HG02943 (cell line): ENCODE measurements at regions not wholly inside any gene's neighbourhood (a gene's known extent, or its start where the extent isn't known, plus 50 kb on each side); places are given as distances from the start of the nearest gene placed in this dataset.

Experiments
- ATAC-seq: cut with Tn5 transposase; IDR thresholded peaks from one replicate; pipeline ENCODE4 v1.9.1; 2021; ENCODE audit warnings: mild to moderate bottlenecking, low read depth, moderate library complexity; ENCODE audit not compliant: unreplicated experiment

- no peak for ATAC-seq
Observed at GRCh38 chr12:90106568-90106967, 397.9 kb upstream of the ATP2B1 start.

DNA sequence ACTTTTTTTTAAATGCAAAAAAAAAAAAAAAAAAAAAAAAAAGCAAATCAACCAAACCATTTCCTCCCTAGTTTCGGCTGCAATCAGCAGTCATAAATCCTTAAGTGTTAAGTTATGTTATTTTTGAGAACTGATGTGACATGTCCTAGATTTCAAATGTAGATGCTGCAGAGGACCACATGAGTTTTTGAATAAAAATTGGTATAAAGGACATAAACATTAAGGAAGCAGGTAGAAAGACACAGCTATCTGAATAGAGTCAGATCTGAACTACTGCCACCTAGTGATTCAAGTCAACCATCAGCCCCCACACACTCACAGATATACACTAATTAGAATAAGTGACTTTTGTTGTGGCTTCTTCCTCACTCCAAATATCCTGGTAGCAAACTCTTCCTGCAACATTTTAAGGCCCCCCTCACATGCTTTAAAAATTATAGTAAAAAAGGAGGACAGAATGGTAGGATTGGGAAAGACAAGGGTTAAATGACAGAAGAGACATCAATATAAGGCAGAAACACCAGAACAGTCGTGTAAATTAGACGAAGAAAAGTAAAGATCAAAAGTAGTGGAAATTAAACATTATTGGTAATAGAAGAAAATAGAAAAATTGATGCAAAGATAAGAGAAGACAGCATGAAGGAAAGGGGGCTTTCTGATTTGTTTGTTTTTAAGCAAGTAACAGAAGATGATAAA lies 394.5 kb upstream of the ATP2B1 start:
- no peak for ATAC-seq

- ATAC-seq: no peak
Observed at GRCh38 chr12:90100579-90100978, 391.9 kb upstream of the ATP2B1 start.

DNA sequence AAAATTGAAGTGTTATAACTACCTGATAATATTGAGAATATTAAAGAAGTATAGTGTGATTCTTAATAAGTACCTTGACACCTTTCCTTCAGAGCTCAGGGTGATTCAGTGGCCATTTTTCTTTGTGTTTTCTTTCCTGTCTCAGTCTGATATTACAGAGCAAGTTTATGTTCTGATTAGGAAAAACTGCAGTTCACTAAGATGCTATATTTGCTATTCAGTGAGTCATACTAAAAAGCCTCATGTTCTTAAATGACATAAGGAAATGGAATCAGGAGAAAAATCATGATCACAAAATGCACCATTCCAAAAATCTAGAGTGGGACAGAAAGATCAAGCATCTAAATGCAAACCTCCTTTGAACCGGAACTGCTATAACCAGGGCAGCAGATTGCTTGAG lies 390.6 kb upstream of the ATP2B1 start:
- no peak for ATAC-seq

- no peak for ATAC-seq
Observed at GRCh38 chr12:90098132-90098779, 389.6 kb upstream of the ATP2B1 start.

DNA sequence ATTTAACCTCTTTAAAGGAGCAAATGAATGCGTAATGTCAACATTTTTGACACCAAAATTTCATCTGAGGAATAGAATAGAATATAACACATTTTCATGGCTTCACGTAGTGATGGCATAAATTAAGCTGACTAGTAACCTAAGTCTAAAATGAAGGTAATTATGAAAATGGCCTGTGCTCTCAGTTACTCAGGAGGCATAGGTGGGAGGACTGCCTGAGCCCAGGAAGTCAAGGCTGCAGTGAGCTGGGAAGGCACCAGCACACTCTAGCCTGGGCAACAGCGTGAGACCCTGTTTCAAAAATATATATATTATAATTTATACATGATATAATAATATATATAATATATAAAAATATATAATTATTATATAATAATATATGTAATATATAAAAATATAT lies 383.2 kb upstream of the ATP2B1 start:
- no peak for ATAC-seq

- ATAC-seq: no peak
Observed at GRCh38 chr12:90090929-90091651, 382.5 kb upstream of the ATP2B1 start.

- ATAC-seq: no peak
Observed at GRCh38 chr12:90086281-90086680, 377.6 kb upstream of the ATP2B1 start.

DNA sequence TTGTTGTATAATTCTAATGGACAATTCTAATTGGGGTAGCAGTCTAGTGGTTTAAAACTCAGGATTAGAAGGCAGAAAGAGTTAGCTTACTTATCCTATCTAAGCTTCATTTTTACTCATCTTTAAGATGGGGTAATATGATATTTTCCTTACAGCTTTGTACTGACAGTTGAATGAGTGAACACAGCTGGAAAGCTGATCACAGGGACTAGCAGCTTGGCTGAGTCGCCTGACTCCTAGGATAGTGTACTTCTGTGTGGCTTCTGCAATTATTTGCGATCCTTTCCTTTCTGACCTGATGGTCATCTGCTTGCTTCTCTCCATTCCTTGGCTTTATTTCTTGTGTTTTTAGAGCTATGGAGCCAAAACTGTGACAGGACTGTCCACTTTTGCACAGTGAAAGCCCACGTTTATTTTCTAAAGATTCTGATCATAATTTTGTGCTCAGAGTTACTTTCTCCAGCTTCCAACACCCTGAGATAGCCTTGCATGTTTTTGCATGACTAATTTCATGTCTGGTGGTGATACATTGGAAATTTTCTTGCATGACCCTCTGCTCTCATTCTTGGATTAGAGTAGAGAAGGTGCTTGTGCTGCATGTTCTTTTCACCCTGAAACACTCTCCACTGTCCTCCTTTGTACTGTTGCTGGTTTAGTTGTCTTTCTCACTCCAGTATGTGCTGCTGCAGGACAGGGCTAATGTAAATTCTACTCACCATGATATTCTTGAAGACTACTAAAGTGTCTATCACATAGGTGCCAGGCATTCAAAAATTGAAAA lies 377.0 kb upstream of the ATP2B1 start:
- no peak for ATAC-seq

GRCh38 chr12:90084018-90084417 lies 375.4 kb upstream of the ATP2B1 start:
- no peak for ATAC-seq

- no peak for ATAC-seq
Observed at GRCh38 chr12:90080616-90081015, 372.0 kb upstream of the ATP2B1 start.

DNA sequence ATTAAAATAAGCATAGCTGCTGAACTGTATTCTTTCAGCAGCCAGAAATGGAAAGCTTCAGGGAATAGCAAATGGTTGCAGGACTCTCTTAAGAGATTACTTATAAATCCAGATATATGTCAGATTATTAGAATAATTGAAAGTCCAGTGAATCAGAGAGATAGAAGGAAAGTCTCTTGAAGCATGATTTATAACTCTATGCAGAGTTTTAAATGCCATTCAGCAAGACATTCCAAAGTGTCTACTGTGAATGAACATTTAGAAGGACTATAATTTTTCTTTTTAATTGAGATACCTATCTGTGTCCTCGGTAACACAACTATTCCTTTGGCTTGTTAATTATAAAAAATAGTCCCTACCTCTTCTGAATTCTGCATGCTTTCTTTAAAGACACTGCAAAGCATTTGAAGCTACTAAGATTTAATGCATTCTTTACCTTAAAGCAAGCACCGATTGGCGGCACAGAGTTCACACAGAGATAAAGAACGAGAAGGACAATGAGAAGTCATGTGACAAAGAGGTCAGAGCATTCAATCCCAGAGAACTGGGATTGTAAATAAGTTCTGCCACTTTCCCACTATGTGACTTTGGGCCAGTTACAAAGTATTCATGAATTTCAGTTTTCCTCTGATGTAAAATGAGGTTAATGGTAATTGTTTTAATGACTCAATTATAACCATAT lies 371.0 kb upstream of the ATP2B1 start:
- ATAC-seq: no peak

DNA sequence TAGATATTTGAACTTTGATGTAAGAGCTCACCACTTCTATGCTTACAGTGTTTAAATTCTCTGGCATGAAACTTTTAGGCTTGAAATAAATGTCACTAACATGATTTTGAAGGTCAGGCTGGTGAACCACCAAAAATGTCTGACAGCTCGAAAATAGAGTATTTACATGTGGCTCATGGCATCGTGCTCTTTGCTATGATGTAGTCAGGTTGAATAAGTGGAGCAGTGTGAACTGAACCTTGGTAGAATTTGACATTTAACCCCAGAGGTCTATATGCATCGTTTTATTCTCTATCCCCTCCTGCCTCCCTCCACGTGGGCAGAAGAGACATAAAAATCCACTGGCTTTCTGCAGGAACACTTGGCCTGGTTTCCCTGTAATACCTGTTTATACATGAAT lies 369.7 kb upstream of the ATP2B1 start:
- ATAC-seq: no peak

DNA sequence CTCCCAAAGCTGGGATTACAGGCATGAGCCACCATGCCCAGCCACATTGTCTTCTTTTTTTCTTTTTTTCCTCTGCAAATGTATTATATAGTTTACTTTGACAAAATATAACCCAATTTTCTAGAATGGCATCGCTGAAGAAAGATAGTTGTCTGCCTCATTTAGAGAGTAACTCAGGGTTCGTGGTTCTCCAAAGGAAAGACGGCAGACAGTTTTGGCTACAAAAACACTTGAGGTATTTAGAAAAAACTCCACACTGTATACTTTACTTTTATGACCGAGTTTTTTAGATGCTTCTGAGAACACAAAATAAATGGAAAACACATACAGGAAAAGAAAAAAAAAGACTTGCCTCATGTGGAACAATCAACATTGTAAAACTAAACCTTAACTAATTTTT lies 369.1 kb upstream of the ATP2B1 start:
- no peak for ATAC-seq

DNA sequence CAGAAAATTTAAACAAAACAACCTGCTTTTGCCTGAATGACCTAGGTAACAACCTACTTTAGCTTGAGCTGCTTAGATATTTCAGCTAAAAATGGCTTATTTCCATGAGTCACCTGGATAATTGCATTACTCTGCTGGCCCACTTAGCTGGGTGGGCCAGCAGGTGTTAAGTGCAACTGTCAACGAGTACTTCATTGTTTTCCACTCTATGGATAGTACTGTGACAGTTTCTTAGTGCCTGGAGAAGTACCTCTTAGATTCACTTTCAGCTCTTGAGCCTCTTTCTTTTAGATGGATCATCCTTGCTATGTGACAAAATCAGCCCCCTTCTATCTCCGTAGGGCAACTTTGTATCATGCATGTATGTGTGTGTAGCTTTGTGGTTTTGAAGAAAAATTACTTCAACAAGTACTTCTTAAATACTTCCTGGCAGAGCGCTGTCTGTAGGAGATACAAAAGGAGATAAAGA lies 368.2 kb upstream of the ATP2B1 start:
- ATAC-seq: no peak

DNA sequence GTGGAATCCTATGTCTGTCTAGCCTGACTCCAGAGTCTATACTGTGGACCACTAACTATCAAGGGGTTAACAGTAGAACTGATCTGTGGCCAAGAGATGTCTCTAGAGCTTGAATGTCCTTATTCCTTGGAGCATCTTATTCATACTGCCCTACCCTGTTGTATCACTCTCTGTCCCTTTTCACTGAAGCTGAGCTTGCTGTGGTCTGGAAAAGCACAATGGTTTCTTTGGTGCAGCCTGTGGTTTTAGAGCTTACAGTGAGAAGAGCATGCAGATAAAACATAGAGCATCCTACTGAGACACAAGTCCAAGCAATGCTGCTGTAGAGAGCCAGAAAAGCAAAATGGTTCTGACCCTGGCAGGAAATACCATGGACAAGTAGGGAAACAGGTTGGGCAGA lies 367.0 kb upstream of the ATP2B1 start:
- ATAC-seq: no peak

GRCh38 chr12:90074086-90074485 lies 365.4 kb upstream of the ATP2B1 start:
- no peak for ATAC-seq

DNA sequence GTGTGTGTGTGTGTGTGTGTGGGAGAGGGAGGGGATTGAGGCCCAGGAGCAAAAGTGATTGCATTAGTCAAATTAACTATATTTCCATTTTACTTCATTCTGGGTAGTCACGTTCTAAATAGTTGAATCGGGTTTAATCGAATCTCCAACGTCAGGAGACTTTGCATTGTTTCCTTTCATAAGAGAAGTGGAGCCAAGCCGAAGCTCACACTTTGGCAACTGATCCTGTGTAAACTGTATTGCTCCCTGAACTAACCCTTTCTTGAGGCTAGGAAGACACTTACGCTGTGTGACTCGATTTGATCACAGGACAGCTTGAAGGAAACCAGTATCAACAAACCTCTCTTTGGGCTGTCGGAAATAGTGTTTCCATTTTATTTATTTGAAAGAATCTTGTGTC lies 363.4 kb upstream of the ATP2B1 start:
- no peak for ATAC-seq

- ATAC-seq: no peak
Observed at GRCh38 chr12:90069711-90070110, 361.1 kb upstream of the ATP2B1 start.

DNA sequence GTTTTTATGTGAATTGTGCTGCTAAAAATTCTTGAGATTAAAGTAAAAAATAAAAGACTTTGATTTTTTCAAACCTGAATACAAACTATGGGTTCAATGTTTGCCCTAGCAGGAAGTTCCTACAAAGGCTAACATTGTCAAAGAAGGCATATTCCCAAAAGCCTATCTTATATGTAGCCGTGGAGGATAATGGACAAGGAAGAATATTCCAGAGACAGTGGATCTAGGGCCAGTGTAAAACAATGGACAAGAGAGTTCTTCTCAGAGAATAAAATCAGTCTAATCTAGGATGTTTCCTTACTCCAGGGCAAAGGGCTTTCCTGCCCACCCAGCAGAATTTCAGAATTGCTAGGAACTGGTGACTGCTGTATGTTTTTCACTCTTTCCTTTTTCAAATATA lies 359.2 kb upstream of the ATP2B1 start:
- ATAC-seq: no peak
